ENCODE measurements at regions not wholly inside any gene's neighbourhood (a gene's known extent, or its start where the extent isn't known, plus 50 kb on each side); places are given as distances from the start of the nearest gene placed in this dataset.

DNA sequence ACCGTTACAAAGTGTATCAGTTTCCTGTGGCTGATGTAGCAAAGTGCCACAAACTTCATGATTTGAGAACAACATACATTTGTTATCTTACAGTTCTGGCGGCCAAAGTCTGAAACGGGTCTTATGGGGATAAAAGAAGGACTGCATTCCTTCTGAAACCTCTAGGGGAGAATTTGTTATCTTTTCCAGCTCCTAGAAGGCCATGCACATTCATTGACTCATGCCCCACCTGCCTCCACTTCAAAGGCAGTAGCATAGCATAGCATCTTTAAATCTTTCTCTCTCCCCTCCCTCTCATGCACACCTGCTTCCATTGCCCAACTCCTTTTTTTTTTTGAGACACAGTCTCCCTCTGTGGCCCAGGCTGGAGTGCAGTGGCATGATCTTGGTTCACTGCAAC is 190.7 kb upstream of the DYNLRB2 start:
- DNase-seq: no peak
- Histone ChIP-seq H3K36me3 (no peaks in the 10 kb centered on the region), H3K27ac (no peak overlapping the region), H3K4me1 (no peaks in the 10 kb centered on the region), H3K9me3 (replicated peaks) (no peaks in the 10 kb centered on the region), H3K4me3 (no peak overlapping the region), H3K27me3 (no peaks in the 10 kb centered on the region)

- H3K27ac ChIP-seq: no peak overlapping the region
- no peaks in the 10 kb centered on the region for H3K36me3 ChIP-seq
- H3K4me1 ChIP-seq: no peaks in the 10 kb centered on the region
- DNase-seq: no peak
- H3K4me3 ChIP-seq: no peak overlapping the region
- no peaks in the 10 kb centered on the region for H3K27me3 ChIP-seq
- H3K9me3 ChIP-seq (replicated peaks): no peaks in the 10 kb centered on the region
These were observed 192.9 kb upstream of the DYNLRB2 start for GRCh38 chr16:80347900-80348299.

DNA sequence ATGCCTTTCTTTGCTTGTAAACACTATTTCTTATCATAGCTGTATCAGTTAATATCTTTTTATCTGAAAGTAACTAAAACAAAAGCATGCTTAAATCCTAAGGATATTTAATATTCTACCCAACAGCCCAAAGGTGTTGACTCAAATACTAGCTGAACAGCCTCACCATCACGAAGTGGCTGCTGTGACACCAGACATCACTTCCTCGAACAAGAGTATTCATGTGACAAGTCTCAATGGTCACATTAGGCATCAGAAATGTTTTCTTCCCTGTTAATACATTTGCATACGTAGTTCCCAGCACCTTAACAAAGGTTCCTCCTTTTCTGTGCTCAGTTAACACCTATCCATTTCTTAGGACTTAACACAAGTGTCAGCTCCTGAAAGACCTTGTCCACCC is 193.8 kb upstream of the DYNLRB2 start:
- no peak for DNase-seq
- Histone ChIP-seq H3K36me3 (no peaks in the 10 kb centered on the region), H3K4me3 (no peak overlapping the region), H3K4me1 (no peaks in the 10 kb centered on the region), H3K27ac (no peak overlapping the region), H3K27me3 (no peaks in the 10 kb centered on the region), H3K9me3 (replicated peaks) (no peaks in the 10 kb centered on the region)

DNA sequence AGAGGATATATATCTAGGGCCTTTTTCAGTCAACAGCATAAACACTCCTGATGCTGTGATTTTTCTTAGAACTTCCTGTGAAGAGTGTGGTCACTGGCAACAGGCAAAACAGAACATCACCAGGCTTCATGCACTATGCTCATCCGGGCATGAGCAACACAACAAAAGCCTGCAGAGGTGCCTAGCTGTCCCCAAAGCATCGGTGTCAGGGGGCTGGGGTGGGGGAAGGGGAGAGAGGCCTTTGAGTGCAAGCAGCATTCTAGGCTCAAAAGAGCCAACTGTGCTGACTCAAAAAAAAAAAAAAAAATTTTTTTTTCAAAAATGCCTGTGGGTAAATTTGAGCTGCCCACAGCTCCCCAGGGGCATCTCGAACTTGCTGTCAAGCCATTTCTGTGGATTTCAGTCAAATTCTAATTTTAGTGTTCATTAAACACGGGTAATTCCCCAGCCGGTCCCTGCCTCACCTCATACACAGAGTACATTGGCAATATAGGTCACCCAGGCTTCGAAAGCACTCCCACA is 194.6 kb upstream of the DYNLRB2 start:
- DNase-seq: peak; percentile 4 to 8
- no peaks in the 10 kb centered on the region for H3K9me3 ChIP-seq (replicated peaks)
- no peaks in the 10 kb centered on the region for H3K4me1 ChIP-seq
- H3K4me3 ChIP-seq: no peak overlapping the region
- no peaks in the 10 kb centered on the region for H3K36me3 ChIP-seq
- no peaks in the 10 kb centered on the region for H3K27me3 ChIP-seq
- no peak overlapping the region for H3K27ac ChIP-seq

GRCh38 chr16:80345701-80346100 is 195.1 kb upstream of the DYNLRB2 start:
- Histone ChIP-seq H3K4me1 (no peaks in the 10 kb centered on the region), H3K27ac (no peak overlapping the region), H3K4me3 (no peak overlapping the region), H3K9me3 (replicated peaks) (no peaks in the 10 kb centered on the region), H3K27me3 (no peaks in the 10 kb centered on the region), H3K36me3 (no peaks in the 10 kb centered on the region)
- no peak for DNase-seq

GRCh38 chr16:80344570-80344969 is 196.2 kb upstream of the DYNLRB2 start:
- Histone ChIP-seq H3K9me3 (replicated peaks) (no peaks in the 10 kb centered on the region), H3K4me3 (no peak overlapping the region), H3K27ac (no peak overlapping the region), H3K27me3 (no peaks in the 10 kb centered on the region), H3K36me3 (no peaks in the 10 kb centered on the region), H3K4me1 (no peaks in the 10 kb centered on the region)
- no peak for DNase-seq

DNA sequence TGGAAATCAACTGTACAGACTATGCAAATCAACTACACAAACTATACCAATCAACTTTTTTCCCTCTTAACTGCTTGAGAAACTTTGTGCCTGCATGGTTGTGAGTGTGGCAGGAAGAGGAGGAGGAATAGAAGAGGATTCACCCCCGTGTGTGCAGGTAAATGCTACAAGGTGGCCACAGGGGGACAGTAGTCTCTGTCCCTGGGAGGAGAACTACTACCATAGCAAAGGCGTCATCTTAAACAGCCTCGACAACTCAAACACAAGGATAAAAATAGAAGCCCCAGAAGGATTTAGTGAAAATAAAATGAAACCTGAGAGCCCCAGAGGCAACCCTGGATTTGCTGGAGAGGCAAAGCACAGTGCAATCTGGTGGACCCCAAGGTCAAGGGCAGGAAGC is 199.5 kb upstream of the DYNLRB2 start:
- H3K27ac ChIP-seq: no peak overlapping the region
- no peaks in the 10 kb centered on the region for H3K27me3 ChIP-seq
- no peak for DNase-seq
- no peaks in the 10 kb centered on the region for H3K4me1 ChIP-seq
- H3K4me3 ChIP-seq: no peak overlapping the region
- no peaks in the 10 kb centered on the region for H3K36me3 ChIP-seq
- no peaks in the 10 kb centered on the region for H3K9me3 ChIP-seq (replicated peaks)

DNA sequence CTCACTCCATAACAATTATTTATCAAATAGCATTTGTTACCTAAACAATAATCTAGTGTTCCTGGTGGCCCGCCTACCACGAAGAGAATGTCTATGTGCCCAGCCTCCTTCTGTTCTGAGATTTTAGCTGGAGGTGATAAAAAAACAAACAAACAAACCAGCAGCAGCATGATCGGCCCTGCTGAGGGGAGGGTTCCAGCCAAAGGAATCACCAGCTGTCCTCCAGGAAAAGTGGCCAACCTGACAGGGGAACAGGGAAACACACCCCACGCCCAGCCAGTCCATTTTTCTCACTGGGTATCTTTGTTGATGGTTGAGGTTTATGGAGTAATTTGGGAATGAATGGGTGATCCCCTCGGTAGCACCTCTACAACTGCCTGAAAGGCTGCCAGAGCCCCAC is 203.0 kb upstream of the DYNLRB2 start:
- no peaks in the 10 kb centered on the region for H3K36me3 ChIP-seq
- no peak for DNase-seq
- H3K9me3 ChIP-seq (replicated peaks): no peaks in the 10 kb centered on the region
- no peaks in the 10 kb centered on the region for H3K4me1 ChIP-seq
- no peaks in the 10 kb centered on the region for H3K27me3 ChIP-seq
- H3K27ac ChIP-seq: no peak overlapping the region
- H3K4me3 ChIP-seq: no peak overlapping the region

- no peak for DNase-seq
- no peaks in the 10 kb centered on the region for H3K9me3 ChIP-seq (replicated peaks)
These were observed 210.0 kb upstream of the DYNLRB2 start for GRCh38 chr16:80330803-80331202.

DNA sequence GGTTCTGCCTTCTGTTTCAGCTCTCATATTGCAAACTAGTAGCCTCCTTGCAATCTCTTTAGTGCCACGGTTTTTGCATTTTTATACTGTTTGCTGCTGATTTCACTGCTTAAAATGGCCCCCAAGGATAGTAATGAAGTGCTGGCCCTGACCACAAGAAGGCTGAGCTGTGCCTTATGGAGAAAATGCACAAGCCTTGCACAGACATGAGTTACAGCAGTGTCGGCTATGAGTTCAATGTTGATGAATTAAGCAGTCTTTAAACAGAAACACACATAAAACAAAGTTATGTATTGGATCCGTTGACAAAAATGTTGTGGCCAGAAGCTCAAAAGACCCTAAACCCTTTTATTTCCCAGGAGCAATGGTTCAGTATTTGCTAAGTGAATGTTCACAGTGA is 210.6 kb upstream of the DYNLRB2 start:
- no peak for DNase-seq
- H3K9me3 ChIP-seq (replicated peaks): no peaks in the 10 kb centered on the region
- no peak overlapping the region for H3K27ac ChIP-seq
- H3K27me3 ChIP-seq: no peaks in the 10 kb centered on the region
- no peak overlapping the region for H3K4me3 ChIP-seq
- H3K36me3 ChIP-seq: no peaks in the 10 kb centered on the region
- no peaks in the 10 kb centered on the region for H3K4me1 ChIP-seq

More at GRCh38 chr16:80330803-80331202, 210.0 kb upstream of the DYNLRB2 start:
- Histone ChIP-seq H3K27ac (no peak overlapping the region), H3K36me3 (no peaks in the 10 kb centered on the region), H3K4me1 (no peaks in the 10 kb centered on the region), H3K4me3 (no peak overlapping the region), H3K27me3 (no peaks in the 10 kb centered on the region)

DNA sequence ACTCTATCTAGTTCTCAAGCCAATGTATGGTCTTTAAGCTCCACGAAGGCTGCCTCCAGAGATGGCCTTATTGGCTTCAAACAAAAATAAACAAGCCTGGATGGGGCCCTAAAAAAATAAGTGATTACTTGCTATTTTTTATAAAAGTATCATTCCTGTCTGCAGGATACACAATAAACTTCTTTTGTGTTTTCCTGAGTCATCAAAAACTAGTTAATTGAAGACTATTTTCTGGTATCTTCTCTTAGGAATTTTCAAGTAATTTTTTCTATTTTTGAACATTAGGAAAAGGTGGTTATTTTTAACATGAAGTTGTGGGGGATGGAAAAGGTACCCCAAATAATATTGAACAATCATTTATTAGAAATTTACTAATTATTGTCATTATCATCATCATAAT is 213.1 kb upstream of the DYNLRB2 start:
- Histone ChIP-seq H3K27ac (no peak overlapping the region), H3K4me3 (no peak overlapping the region), H3K36me3 (no peaks in the 10 kb centered on the region), H3K27me3 (no peaks in the 10 kb centered on the region), H3K4me1 (no peaks in the 10 kb centered on the region), H3K9me3 (replicated peaks) (no peaks in the 10 kb centered on the region)
- no peak for DNase-seq

DNA sequence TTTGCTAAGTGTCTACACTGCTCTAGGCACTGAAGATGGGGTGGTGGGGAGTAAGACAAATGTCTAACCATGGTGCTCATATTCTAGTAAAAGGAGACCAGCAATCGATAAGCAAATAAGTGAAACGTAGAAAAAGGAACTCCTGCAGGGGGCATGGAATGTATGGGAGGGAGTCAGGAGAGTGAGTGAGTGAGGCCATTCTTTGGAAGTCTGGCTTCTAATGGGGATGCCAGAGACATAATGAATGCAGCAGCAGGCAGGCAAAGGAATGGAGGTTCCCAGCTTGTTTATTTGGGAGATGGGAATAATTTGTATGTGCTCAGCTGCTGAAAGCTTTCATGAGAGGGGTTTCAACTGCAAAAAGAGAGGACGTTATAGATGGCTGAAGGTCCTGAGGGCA is 216.4 kb upstream of the DYNLRB2 start:
- H3K27me3 ChIP-seq: no peaks in the 10 kb centered on the region
- no peak overlapping the region for H3K27ac ChIP-seq
- H3K4me1 ChIP-seq: no peaks in the 10 kb centered on the region
- no peak for DNase-seq
- no peak overlapping the region for H3K4me3 ChIP-seq
- no peaks in the 10 kb centered on the region for H3K36me3 ChIP-seq
- no peaks in the 10 kb centered on the region for H3K9me3 ChIP-seq (replicated peaks)

- DNase-seq: no peak
- Histone ChIP-seq H3K4me3 (no peak overlapping the region), H3K4me1 (no peaks in the 10 kb centered on the region), H3K36me3 (no peaks in the 10 kb centered on the region), H3K27ac (no peak overlapping the region), H3K9me3 (replicated peaks) (no peaks in the 10 kb centered on the region), H3K27me3 (no peaks in the 10 kb centered on the region)
These were observed 217.0 kb upstream of the DYNLRB2 start for GRCh38 chr16:80323808-80324195.

GRCh38 chr16:80323187-80323807 is 217.5 kb upstream of the DYNLRB2 start:
- no peak for DNase-seq

GRCh38 chr16:80319181-80319580 is 221.6 kb upstream of the DYNLRB2 start:
- Histone ChIP-seq H3K4me1 (no peaks in the 10 kb centered on the region), H3K9me3 (replicated peaks) (no peaks in the 10 kb centered on the region), H3K27me3 (no peaks in the 10 kb centered on the region), H3K36me3 (no peaks in the 10 kb centered on the region), H3K4me3 (no peak overlapping the region), H3K27ac (no peak overlapping the region)
- no peak for DNase-seq

More at GRCh38 chr16:80323187-80323807, 217.5 kb upstream of the DYNLRB2 start:
- H3K27me3 ChIP-seq: no peaks in the 10 kb centered on the region
- H3K4me3 ChIP-seq: no peak overlapping the region
- H3K36me3 ChIP-seq: no peaks in the 10 kb centered on the region
- no peak overlapping the region for H3K27ac ChIP-seq
- H3K4me1 ChIP-seq: no peaks in the 10 kb centered on the region
- H3K9me3 ChIP-seq (replicated peaks): no peaks in the 10 kb centered on the region

GRCh38 chr16:80318107-80318506 is 222.7 kb upstream of the DYNLRB2 start:
- H3K27ac ChIP-seq: no peak overlapping the region
- no peak overlapping the region for H3K4me3 ChIP-seq
- H3K36me3 ChIP-seq: no peaks in the 10 kb centered on the region
- no peaks in the 10 kb centered on the region for H3K4me1 ChIP-seq
- no peaks in the 10 kb centered on the region for H3K9me3 ChIP-seq (replicated peaks)
- no peak for DNase-seq
- H3K27me3 ChIP-seq: no peaks in the 10 kb centered on the region

All from SJCRH30 (cell line).